GM23338 (cell line): ENCODE measurements at regions not wholly inside any gene's neighbourhood (a gene's known extent, or its start where the extent isn't known, plus 50 kb on each side); places are given as distances from the start of the nearest gene placed in this dataset.

Experiments used
- ATAC-seq: fragments of 200-7000 bp; cut with Tn5 transposase; 3 replicates; pipeline ENCODE4 v1.9.1; 2020
- DNase-seq: peaks from one replicate; pipeline ENCODE4 v3.0.0-alpha.2; 2015; ENCODE audit warnings: low spot score
- H2AFZ ChIP-seq: fragments of 200-600 bp; sonication (generic); 2 replicates; pipeline ENCODE4 v1.8.0; 2016; ENCODE audit warnings: antibody characterized with exemption, mild to moderate bottlenecking, moderate library complexity
- H3F3A ChIP-seq: fragments of 200-600 bp; sonication (generic); replicated peaks from 2 replicates; pipeline ENCODE4 v1.8.0; 2017; ENCODE audit warnings: antibody characterized with exemption, mixed run types, low read depth
- H3K27ac ChIP-seq: fragments of 200-600 bp; sonication (generic); 2 replicates; pipeline ENCODE4 v1.6.1; 2016; ENCODE audit warnings: low read depth
- H3K27me3 ChIP-seq: fragments of 200-600 bp; sonication (generic); 2 replicates; pipeline ENCODE4 v1.8.0; 2016; ENCODE audit warnings: mild to moderate bottlenecking, mixed run types, moderate library complexity; ENCODE audit not compliant: insufficient read depth
- H3K36me3 ChIP-seq: fragments of 200-600 bp; sonication (generic); 2 replicates; pipeline ENCODE4 v1.8.0; 2016; ENCODE audit warnings: mild to moderate bottlenecking; ENCODE audit not compliant: insufficient read depth
- H3K4me1 ChIP-seq: fragments of 200-600 bp; sonication (generic); 2 replicates; pipeline ENCODE4 v1.8.0; 2016; ENCODE audit warnings: mild to moderate bottlenecking, moderate library complexity; ENCODE audit not compliant: insufficient read depth
- H3K4me2 ChIP-seq: fragments of 200-600 bp; sonication (generic); 2 replicates; pipeline ENCODE4 v1.7.1; 2017; ENCODE audit warnings: mixed run types
- H3K4me3 ChIP-seq: fragments of 200-600 bp; sonication (generic); 2 replicates; pipeline ENCODE4 v1.6.1; 2016; ENCODE audit warnings: mixed run types
- H3K79me2 ChIP-seq: fragments of 200-600 bp; sonication (generic); replicated peaks from 2 replicates; pipeline ENCODE4 v1.8.0; 2017; ENCODE audit warnings: mild to moderate bottlenecking; ENCODE audit not compliant: insufficient read depth
- H3K9me2 ChIP-seq: fragments of 200-600 bp; sonication (generic); 2 replicates; pipeline ENCODE4 v1.8.0; 2017; ENCODE audit not compliant: insufficient read depth
- H4K20me1 ChIP-seq: fragments of 200-600 bp; sonication (generic); replicated peaks from 2 replicates; pipeline ENCODE4 v1.8.0; 2017; ENCODE audit warnings: mild to moderate bottlenecking; ENCODE audit not compliant: insufficient read depth
- H3K27ac Mint-ChIP-seq: 2 replicates; pipeline ENCODE4 v1.8.0; 2020; ENCODE audit warnings: inconsistent platforms, mild to moderate bottlenecking, moderate library complexity, mixed read lengths
- H3K27me3 Mint-ChIP-seq: 3 replicates; pipeline ENCODE4 v1.8.0; 2022; ENCODE audit warnings: low read depth, mild to moderate bottlenecking, moderate library complexity, mixed read lengths, inconsistent platforms; ENCODE audit not compliant: insufficient read depth, poor library complexity
- H3K36me3 Mint-ChIP-seq: 3 replicates; pipeline ENCODE4 v1.8.0; 2021; ENCODE audit warnings: low read depth, mild to moderate bottlenecking, inconsistent platforms, moderate library complexity, mixed read lengths
- H3K4me1 Mint-ChIP-seq: 3 replicates; pipeline ENCODE4 v1.8.0; 2020; ENCODE audit warnings: mild to moderate bottlenecking, inconsistent platforms, mixed read lengths
- H3K4me3 Mint-ChIP-seq: 3 replicates; pipeline ENCODE4 v1.8.0; 2021; ENCODE audit warnings: moderate library complexity, mild to moderate bottlenecking, inconsistent platforms, mixed read lengths
- H3K9me3 Mint-ChIP-seq: 3 replicates; pipeline ENCODE4 v1.8.0; 2020; ENCODE audit warnings: moderate library complexity, mild to moderate bottlenecking, inconsistent platforms, mixed read lengths
- EZH2 ChIP-seq: fragments of 200-600 bp; sonication (generic); IDR thresholded peaks from one replicate; pipeline ENCODE4 v1.8.0; 2017; ENCODE audit warnings: antibody characterized with exemption, mild to moderate bottlenecking, low read depth; ENCODE audit not compliant: unreplicated experiment
- EZH2phosphoT487 ChIP-seq: fragments of 200-600 bp; sonication (generic); IDR thresholded peaks from one replicate; pipeline ENCODE4 v1.8.1; 2018; ENCODE audit warnings: antibody characterized with exemption; ENCODE audit not compliant: unreplicated experiment
- JUNB ChIP-seq: IDR thresholded peaks from one replicate; pipeline ENCODE4 v1.6.1; 2016; ENCODE audit warnings: antibody characterized with exemption; ENCODE audit not compliant: unreplicated experiment
- NANOG ChIP-seq: IDR thresholded peaks from 2 replicates; pipeline ENCODE4 v1.6.1; 2016; ENCODE audit warnings: antibody characterized with exemption, borderline replicate concordance
- POLR2AphosphoS5 ChIP-seq: IDR thresholded peaks from 2 replicates; pipeline ENCODE4 v1.6.1; 2016; ENCODE audit warnings: antibody characterized with exemption, low read depth
- STAT1 ChIP-seq: IDR thresholded peaks from one replicate; pipeline ENCODE4 v1.6.1; 2016; ENCODE audit warnings: antibody characterized with exemption; ENCODE audit not compliant: unreplicated experiment
- ZNF114 ChIP-seq: fragments of 250-450 bp; sonication (Bioruptor Pico); IDR thresholded peaks from 2 replicates; pipeline ENCODE4 v1.5.0; 2020; ENCODE audit warnings: mild to moderate bottlenecking, moderate library complexity
- ZNF331 ChIP-seq: fragments of 250-450 bp; sonication (Bioruptor Pico); IDR thresholded peaks from 2 replicates; pipeline ENCODE4 v1.5.0; 2020; ENCODE audit warnings: low read depth, mild to moderate bottlenecking, moderate library complexity
- TF ChIP-seq, protein P1 (sequence below), 2 experiments: fragments of 200-600 bp in 1 of 2; sonication (generic) in 1 of 2; conservative IDR thresholded peaks; 2 replicates each; pipeline versions ENCODE4 v1.5.1 to v1.6.1; 2016 to 2017; ENCODE audit warnings: antibody characterized with exemption in 2 of 2, low read depth in 2 of 2, mild to moderate bottlenecking in 2 of 2, moderate library complexity in 1 of 2
- TF ChIP-seq, protein P2 (sequence below): IDR thresholded peaks from one replicate; pipeline ENCODE4 v1.6.1; 2018; ENCODE audit warnings: antibody characterized with exemption; ENCODE audit not compliant: unreplicated experiment
- TF ChIP-seq, protein P3 (sequence below): fragments of 250-450 bp; sonication (Bioruptor Pico); IDR thresholded peaks from 2 replicates; pipeline ENCODE4 v1.5.0; 2020; ENCODE audit warnings: mild to moderate bottlenecking, moderate library complexity

DNA sequence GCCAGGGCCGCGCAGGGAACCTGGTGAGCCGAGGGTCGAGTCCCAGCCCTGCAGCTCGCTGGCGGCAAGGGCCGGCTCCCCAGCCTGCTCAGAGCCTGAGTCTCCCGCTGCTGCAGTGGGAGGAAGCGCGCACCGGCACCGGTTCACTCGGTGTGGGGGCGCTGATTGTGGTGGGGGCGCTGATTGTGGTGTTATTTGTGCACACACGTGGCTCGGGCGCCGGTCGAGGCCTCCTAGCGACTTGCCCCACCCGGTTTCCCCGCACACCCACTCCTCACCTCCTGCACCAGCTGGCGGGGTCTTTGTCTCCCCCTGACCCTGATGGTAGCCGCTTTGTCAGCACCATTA, 266.7 kb downstream of the NSG2 start:
- Histone ChIP-seq H3K79me2 (no peaks in the 10 kb centered on the region), H3K27me3 (peaks cover 10% of the 10 kb centered on the region), H2AFZ (peak overlapping the region; percentile 76; the same call in 1 of the 2 replicates), H3K36me3 (no peaks in the 10 kb centered on the region), H3K27ac (no peak overlapping the region), H3F3A (no peaks in the 10 kb centered on the region), H3K9me2 (no peaks in the 10 kb centered on the region), H3K4me3 (peak overlapping the region; percentile 64), H3K4me2 (peak overlapping the region; percentile 83; the same call in 1 of the 2 replicates), H3K4me1 (peaks cover 3% of the 10 kb centered on the region; the same call in 1 of the 2 replicates), H4K20me1 (no peaks in the 10 kb centered on the region)
- H3K4me1 Mint-ChIP-seq = peaks cover 5% of the 10 kb centered on the region
- no peak for ATAC-seq
- H3K27ac Mint-ChIP-seq = no peak overlapping the region
- H3K36me3 Mint-ChIP-seq = no peaks in the 10 kb centered on the region
- no peak for DNase-seq
- no peaks in the 10 kb centered on the region for H3K9me3 Mint-ChIP-seq
- no peak for TF ChIP-seq NANOG
- H3K4me3 Mint-ChIP-seq = no peak overlapping the region
- H3K27me3 Mint-ChIP-seq = peaks cover 12% of the 10 kb centered on the region

DNA sequence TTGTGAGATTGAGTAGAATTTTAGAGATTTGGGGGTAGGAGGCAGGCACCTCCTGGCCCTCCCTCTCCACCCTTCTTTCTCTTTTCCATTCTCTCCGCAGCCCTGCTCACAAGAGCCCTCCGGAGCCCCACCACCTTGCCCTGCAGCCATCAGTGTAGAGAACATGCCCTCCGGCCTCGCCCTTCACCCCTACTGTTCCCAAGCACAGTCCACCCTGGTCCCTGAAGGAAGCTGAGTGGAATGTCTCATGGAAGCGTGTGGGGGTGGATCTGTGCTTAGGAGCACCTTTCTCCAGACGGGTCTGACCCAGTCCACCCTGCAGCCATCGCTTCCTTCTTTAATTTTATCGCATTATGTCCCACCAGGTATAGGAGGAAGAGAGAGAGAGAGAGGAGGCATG, 267.1 kb downstream of the NSG2 start:
- no peaks in the 10 kb centered on the region for H3K36me3 Mint-ChIP-seq
- ATAC-seq = no peak
- Histone ChIP-seq H3K36me3 (no peaks in the 10 kb centered on the region), H3K4me2 (peak overlapping the region; percentile 83; the same call in 1 of the 2 replicates), H3F3A (no peaks in the 10 kb centered on the region), H3K9me2 (no peaks in the 10 kb centered on the region), H2AFZ (peak overlapping the region; percentile 76; the same call in 1 of the 2 replicates), H3K4me1 (peaks cover 3% of the 10 kb centered on the region; the same call in 1 of the 2 replicates), H4K20me1 (no peaks in the 10 kb centered on the region), H3K79me2 (no peaks in the 10 kb centered on the region), H3K27ac (no peak overlapping the region), H3K4me3 (no peak overlapping the region), H3K27me3 (peaks cover 10% of the 10 kb centered on the region)
- H3K4me1 Mint-ChIP-seq = peaks cover 5% of the 10 kb centered on the region
- no peak for DNase-seq
- H3K27ac Mint-ChIP-seq = no peak overlapping the region
- H3K4me3 Mint-ChIP-seq = no peak overlapping the region; the same call in 2 of the 3 replicates
- H3K27me3 Mint-ChIP-seq = peaks cover 12% of the 10 kb centered on the region
- no peaks in the 10 kb centered on the region for H3K9me3 Mint-ChIP-seq
- no peak for TF ChIP-seq EZH2phosphoT487
- TF ChIP-seq, protein P1, sequence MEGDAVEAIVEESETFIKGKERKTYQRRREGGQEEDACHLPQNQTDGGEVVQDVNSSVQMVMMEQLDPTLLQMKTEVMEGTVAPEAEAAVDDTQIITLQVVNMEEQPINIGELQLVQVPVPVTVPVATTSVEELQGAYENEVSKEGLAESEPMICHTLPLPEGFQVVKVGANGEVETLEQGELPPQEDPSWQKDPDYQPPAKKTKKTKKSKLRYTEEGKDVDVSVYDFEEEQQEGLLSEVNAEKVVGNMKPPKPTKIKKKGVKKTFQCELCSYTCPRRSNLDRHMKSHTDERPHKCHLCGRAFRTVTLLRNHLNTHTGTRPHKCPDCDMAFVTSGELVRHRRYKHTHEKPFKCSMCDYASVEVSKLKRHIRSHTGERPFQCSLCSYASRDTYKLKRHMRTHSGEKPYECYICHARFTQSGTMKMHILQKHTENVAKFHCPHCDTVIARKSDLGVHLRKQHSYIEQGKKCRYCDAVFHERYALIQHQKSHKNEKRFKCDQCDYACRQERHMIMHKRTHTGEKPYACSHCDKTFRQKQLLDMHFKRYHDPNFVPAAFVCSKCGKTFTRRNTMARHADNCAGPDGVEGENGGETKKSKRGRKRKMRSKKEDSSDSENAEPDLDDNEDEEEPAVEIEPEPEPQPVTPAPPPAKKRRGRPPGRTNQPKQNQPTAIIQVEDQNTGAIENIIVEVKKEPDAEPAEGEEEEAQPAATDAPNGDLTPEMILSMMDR (conservative IDR thresholded peaks at IDR 0.05; ENCODE audit: low read depth in 2 of 2) = no peak
- no peak for TF ChIP-seq JUNB
- TF ChIP-seq ZNF114 = no peak
- TF ChIP-seq POLR2AphosphoS5 = no peak
- TF ChIP-seq ZNF331 = no peak
- TF ChIP-seq, protein P2, sequence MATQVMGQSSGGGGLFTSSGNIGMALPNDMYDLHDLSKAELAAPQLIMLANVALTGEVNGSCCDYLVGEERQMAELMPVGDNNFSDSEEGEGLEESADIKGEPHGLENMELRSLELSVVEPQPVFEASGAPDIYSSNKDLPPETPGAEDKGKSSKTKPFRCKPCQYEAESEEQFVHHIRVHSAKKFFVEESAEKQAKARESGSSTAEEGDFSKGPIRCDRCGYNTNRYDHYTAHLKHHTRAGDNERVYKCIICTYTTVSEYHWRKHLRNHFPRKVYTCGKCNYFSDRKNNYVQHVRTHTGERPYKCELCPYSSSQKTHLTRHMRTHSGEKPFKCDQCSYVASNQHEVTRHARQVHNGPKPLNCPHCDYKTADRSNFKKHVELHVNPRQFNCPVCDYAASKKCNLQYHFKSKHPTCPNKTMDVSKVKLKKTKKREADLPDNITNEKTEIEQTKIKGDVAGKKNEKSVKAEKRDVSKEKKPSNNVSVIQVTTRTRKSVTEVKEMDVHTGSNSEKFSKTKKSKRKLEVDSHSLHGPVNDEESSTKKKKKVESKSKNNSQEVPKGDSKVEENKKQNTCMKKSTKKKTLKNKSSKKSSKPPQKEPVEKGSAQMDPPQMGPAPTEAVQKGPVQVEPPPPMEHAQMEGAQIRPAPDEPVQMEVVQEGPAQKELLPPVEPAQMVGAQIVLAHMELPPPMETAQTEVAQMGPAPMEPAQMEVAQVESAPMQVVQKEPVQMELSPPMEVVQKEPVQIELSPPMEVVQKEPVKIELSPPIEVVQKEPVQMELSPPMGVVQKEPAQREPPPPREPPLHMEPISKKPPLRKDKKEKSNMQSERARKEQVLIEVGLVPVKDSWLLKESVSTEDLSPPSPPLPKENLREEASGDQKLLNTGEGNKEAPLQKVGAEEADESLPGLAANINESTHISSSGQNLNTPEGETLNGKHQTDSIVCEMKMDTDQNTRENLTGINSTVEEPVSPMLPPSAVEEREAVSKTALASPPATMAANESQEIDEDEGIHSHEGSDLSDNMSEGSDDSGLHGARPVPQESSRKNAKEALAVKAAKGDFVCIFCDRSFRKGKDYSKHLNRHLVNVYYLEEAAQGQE = no peak
- TF ChIP-seq STAT1 = no peak
- no peak for TF ChIP-seq EZH2
- TF ChIP-seq, protein P3, sequence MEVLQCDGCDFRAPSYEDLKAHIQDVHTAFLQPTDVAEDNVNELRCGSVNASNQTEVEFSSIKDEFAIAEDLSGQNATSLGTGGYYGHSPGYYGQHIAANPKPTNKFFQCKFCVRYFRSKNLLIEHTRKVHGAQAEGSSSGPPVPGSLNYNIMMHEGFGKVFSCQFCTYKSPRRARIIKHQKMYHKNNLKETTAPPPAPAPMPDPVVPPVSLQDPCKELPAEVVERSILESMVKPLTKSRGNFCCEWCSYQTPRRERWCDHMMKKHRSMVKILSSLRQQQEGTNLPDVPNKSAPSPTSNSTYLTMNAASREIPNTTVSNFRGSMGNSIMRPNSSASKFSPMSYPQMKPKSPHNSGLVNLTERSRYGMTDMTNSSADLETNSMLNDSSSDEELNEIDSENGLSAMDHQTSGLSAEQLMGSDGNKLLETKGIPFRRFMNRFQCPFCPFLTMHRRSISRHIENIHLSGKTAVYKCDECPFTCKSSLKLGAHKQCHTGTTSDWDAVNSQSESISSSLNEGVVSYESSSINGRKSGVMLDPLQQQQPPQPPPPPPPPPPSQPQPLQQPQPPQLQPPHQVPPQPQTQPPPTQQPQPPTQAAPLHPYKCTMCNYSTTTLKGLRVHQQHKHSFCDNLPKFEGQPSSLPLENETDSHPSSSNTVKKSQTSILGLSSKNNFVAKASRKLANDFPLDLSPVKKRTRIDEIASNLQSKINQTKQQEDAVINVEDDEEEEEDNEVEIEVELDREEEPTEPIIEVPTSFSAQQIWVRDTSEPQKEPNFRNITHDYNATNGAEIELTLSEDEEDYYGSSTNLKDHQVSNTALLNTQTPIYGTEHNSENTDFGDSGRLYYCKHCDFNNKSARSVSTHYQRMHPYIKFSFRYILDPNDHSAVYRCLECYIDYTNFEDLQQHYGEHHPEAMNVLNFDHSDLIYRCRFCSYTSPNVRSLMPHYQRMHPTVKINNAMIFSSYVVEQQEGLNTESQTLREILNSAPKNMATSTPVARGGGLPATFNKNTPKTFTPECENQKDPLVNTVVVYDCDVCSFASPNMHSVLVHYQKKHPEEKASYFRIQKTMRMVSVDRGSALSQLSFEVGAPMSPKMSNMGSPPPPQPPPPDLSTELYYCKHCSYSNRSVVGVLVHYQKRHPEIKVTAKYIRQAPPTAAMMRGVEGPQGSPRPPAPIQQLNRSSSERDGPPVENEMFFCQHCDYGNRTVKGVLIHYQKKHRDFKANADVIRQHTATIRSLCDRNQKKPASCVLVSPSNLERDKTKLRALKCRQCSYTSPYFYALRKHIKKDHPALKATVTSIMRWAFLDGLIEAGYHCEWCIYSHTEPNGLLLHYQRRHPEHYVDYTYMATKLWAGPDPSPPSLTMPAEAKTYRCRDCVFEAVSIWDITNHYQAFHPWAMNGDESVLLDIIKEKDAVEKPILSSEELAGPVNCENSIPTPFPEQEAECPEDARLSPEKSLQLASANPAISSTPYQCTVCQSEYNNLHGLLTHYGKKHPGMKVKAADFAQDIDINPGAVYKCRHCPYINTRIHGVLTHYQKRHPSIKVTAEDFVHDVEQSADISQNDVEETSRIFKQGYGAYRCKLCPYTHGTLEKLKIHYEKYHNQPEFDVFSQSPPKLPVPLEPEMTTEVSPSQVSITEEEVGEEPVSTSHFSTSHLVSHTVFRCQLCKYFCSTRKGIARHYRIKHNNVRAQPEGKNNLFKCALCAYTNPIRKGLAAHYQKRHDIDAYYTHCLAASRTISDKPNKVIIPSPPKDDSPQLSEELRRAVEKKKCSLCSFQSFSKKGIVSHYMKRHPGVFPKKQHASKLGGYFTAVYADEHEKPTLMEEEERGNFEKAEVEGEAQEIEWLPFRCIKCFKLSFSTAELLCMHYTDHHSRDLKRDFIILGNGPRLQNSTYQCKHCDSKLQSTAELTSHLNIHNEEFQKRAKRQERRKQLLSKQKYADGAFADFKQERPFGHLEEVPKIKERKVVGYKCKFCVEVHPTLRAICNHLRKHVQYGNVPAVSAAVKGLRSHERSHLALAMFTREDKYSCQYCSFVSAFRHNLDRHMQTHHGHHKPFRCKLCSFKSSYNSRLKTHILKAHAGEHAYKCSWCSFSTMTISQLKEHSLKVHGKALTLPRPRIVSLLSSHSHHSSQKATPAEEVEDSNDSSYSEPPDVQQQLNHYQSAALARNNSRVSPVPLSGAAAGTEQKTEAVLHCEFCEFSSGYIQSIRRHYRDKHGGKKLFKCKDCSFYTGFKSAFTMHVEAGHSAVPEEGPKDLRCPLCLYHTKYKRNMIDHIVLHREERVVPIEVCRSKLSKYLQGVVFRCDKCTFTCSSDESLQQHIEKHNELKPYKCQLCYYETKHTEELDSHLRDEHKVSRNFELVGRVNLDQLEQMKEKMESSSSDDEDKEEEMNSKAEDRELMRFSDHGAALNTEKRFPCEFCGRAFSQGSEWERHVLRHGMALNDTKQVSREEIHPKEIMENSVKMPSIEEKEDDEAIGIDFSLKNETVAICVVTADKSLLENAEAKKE (CRISPR knock-in tag) = no peak
- TF ChIP-seq NANOG = no peak
